T-helper 2 cell treated with Interferon-gamma antibody and Interleukin-4, amounts not matched to agents 100 ng/mL and 5 ng/mL, for 36 hours (primary cell): ENCODE measurements at regions not wholly inside any gene's neighbourhood (a gene's known extent, or its start where the extent isn't known, plus 50 kb on each side); places are given as distances from the start of the nearest gene placed in this dataset.
"Not testable (repeated sequence)": the region's sequence is repeated elsewhere in the genome, so short reads cannot be mapped to it uniquely, and the experiment has no call there.

Source experiments
- intact Hi-C: fragments of 100-400 bp; cut with micrococcal nuclease; formaldehyde crosslinking; loops from one replicate; pipeline ENCODE4 v1.15.1; 2023

- intact Hi-C loops = no loop called here
Observed at GRCh38 chr5:33205079-33205478, 235.7 kb upstream of the TARS1 start.

GRCh38 chr5:33205727-33206410, 234.9 kb upstream of the TARS1 start:
- intact Hi-C loops = no loop called here

- intact Hi-C loops = no loop called here
Observed at GRCh38 chr5:33206962-33207506, 233.7 kb upstream of the TARS1 start.

- intact Hi-C loops = no loop called here
Observed at GRCh38 chr5:33209252-33209651, 231.5 kb upstream of the TARS1 start.

- intact Hi-C loops = not testable (repeated sequence)
Observed at GRCh38 chr5:33210221-33210620, 230.5 kb upstream of the TARS1 start.

- intact Hi-C loops = no loop called here
Observed at GRCh38 chr5:33210978-33211377, 229.8 kb upstream of the TARS1 start.

GRCh38 chr5:33212439-33212838, 228.3 kb upstream of the TARS1 start:
- intact Hi-C loops = no loop called here

GRCh38 chr5:33212900-33213299, 227.9 kb upstream of the TARS1 start:
- intact Hi-C loops = no loop called here

- intact Hi-C loops = no loop called here
Observed at GRCh38 chr5:33223563-33224284, 217.0 kb upstream of the TARS1 start.

GRCh38 chr5:33224285-33224961, 216.3 kb upstream of the TARS1 start:
- intact Hi-C loops = no loop called here

GRCh38 chr5:33227247-33227646, 213.5 kb upstream of the TARS1 start:
- intact Hi-C loops = no loop called here

GRCh38 chr5:33227746-33228145, 213.0 kb upstream of the TARS1 start:
- intact Hi-C loops = no loop called here

GRCh38 chr5:33228149-33228548, 212.6 kb upstream of the TARS1 start:
- intact Hi-C loops = no loop called here

GRCh38 chr5:33229216-33229615, 211.5 kb upstream of the TARS1 start:
- intact Hi-C loops = no loop called here

GRCh38 chr5:33230467-33231078, 210.2 kb upstream of the TARS1 start:
- intact Hi-C loops = no loop called here

- intact Hi-C loops = no loop called here
Observed at GRCh38 chr5:33231214-33231710, 209.5 kb upstream of the TARS1 start.

GRCh38 chr5:33231935-33232334, 208.8 kb upstream of the TARS1 start:
- intact Hi-C loops = no loop called here

GRCh38 chr5:33232731-33233505, 207.8 kb upstream of the TARS1 start:
- intact Hi-C loops = no loop called here

- intact Hi-C loops = no loop called here
Observed at GRCh38 chr5:33235304-33235703, 205.5 kb upstream of the TARS1 start.

GRCh38 chr5:33235824-33236223, 204.9 kb upstream of the TARS1 start:
- intact Hi-C loops = no loop called here

GRCh38 chr5:33237471-33237870, 203.3 kb upstream of the TARS1 start:
- intact Hi-C loops = no loop called here
